ENCODE measurements at regions not wholly inside any gene's neighbourhood (a gene's known extent, or its start where the extent isn't known, plus 50 kb on each side); places are given as distances from the start of the nearest gene placed in this dataset.

DNA sequence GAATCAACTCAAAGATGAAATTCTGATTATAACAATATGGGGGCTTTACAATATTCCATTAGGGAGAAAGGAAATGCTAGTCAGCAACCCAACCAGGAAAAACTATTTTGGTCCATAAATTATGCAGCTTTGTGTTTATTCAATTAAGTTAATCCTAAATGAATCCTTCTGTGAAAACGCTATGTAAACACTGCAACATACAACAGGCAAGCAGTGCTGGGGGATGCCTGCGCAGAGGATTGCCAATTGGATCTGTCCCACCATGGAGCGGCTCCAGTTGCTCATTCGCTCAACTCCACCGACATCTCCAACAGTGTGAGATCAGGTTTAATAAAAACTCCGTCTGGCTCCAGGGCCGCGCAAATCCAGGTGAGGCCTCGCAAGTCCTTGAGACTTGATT is 290.5 kb upstream of the VEPH1 start:
- TF ChIP-seq, protein P1, sequence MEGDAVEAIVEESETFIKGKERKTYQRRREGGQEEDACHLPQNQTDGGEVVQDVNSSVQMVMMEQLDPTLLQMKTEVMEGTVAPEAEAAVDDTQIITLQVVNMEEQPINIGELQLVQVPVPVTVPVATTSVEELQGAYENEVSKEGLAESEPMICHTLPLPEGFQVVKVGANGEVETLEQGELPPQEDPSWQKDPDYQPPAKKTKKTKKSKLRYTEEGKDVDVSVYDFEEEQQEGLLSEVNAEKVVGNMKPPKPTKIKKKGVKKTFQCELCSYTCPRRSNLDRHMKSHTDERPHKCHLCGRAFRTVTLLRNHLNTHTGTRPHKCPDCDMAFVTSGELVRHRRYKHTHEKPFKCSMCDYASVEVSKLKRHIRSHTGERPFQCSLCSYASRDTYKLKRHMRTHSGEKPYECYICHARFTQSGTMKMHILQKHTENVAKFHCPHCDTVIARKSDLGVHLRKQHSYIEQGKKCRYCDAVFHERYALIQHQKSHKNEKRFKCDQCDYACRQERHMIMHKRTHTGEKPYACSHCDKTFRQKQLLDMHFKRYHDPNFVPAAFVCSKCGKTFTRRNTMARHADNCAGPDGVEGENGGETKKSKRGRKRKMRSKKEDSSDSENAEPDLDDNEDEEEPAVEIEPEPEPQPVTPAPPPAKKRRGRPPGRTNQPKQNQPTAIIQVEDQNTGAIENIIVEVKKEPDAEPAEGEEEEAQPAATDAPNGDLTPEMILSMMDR (IDR thresholded peaks at IDR 0.05 in 2 of 3, conservative IDR thresholded peaks at IDR 0.05 in 1 of 3; ENCODE audit: borderline replicate concordance in 1 of 3, insufficient read depth in 1 of 3, low read depth in 2 of 3, low read length in 2 of 3): no peak
- no peak for TF ChIP-seq EZH2 (IDR thresholded peaks at IDR 0.05)
- no peak for TF ChIP-seq TCF7L2 (IDR thresholded peaks at IDR 0.05; ENCODE audit: borderline replicate concordance, extremely low read depth, insufficient read depth, insufficient read length)
- TF ChIP-seq, protein P2, sequence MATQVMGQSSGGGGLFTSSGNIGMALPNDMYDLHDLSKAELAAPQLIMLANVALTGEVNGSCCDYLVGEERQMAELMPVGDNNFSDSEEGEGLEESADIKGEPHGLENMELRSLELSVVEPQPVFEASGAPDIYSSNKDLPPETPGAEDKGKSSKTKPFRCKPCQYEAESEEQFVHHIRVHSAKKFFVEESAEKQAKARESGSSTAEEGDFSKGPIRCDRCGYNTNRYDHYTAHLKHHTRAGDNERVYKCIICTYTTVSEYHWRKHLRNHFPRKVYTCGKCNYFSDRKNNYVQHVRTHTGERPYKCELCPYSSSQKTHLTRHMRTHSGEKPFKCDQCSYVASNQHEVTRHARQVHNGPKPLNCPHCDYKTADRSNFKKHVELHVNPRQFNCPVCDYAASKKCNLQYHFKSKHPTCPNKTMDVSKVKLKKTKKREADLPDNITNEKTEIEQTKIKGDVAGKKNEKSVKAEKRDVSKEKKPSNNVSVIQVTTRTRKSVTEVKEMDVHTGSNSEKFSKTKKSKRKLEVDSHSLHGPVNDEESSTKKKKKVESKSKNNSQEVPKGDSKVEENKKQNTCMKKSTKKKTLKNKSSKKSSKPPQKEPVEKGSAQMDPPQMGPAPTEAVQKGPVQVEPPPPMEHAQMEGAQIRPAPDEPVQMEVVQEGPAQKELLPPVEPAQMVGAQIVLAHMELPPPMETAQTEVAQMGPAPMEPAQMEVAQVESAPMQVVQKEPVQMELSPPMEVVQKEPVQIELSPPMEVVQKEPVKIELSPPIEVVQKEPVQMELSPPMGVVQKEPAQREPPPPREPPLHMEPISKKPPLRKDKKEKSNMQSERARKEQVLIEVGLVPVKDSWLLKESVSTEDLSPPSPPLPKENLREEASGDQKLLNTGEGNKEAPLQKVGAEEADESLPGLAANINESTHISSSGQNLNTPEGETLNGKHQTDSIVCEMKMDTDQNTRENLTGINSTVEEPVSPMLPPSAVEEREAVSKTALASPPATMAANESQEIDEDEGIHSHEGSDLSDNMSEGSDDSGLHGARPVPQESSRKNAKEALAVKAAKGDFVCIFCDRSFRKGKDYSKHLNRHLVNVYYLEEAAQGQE (IDR thresholded peaks at IDR 0.05; ENCODE audit: low read depth): no peak
- TF ChIP-seq, protein P3, sequence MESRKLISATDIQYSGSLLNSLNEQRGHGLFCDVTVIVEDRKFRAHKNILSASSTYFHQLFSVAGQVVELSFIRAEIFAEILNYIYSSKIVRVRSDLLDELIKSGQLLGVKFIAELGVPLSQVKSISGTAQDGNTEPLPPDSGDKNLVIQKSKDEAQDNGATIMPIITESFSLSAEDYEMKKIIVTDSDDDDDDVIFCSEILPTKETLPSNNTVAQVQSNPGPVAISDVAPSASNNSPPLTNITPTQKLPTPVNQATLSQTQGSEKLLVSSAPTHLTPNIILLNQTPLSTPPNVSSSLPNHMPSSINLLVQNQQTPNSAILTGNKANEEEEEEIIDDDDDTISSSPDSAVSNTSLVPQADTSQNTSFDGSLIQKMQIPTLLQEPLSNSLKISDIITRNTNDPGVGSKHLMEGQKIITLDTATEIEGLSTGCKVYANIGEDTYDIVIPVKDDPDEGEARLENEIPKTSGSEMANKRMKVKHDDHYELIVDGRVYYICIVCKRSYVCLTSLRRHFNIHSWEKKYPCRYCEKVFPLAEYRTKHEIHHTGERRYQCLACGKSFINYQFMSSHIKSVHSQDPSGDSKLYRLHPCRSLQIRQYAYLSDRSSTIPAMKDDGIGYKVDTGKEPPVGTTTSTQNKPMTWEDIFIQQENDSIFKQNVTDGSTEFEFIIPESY (IDR thresholded peaks at IDR 0.05; ENCODE audit: extremely low read depth, insufficient replicate concordance, low read length): no peak
- no peak for TF ChIP-seq JUND (IDR thresholded peaks at IDR 0.05)
